SK-N-SH treated with all-trans-retinoic acid at 6 μM for 48 hours (cell line): ENCODE measurements at regions not wholly inside any gene's neighbourhood (a gene's known extent, or its start where the extent isn't known, plus 50 kb on each side); places are given as distances from the start of the nearest gene placed in this dataset.

Experiments
- GLIS3 ChIP-seq: fragments of 250-450 bp; sonication (Bioruptor Pico); IDR thresholded peaks from 2 replicates; pipeline ENCODE4 v1.5.0; 2020; ENCODE audit warnings: mild to moderate bottlenecking, moderate library complexity
- ZNF70 ChIP-seq: fragments of 450-650 bp; formaldehyde crosslinking; IDR thresholded peaks from 2 replicates; pipeline ENCODE4 v1.5.0; 2020; ENCODE audit warnings: mild to moderate bottlenecking, moderate library complexity
- ZNF8 ChIP-seq: fragments of 450-650 bp; formaldehyde crosslinking; IDR thresholded peaks from 2 replicates; pipeline ENCODE4 v1.5.0; 2020; ENCODE audit warnings: mild to moderate bottlenecking, moderate library complexity

GRCh38 chr10:35872671-35873070 is 230.6 kb upstream of the FZD8 start:
- TF ChIP-seq GLIS3 (CRISPR knock-in tag): no peak
- no peak for TF ChIP-seq ZNF70 (CRISPR knock-in tag)
- no peak for TF ChIP-seq ZNF8 (CRISPR knock-in tag)
